NCI-H345 treated with DMSO at 0.1 percent for 48 hours (cell line): ENCODE measurements at regions not wholly inside any gene's neighbourhood (a gene's known extent, or its start where the extent isn't known, plus 50 kb on each side); places are given as distances from the start of the nearest gene placed in this dataset.

Source experiments
- DNase-seq: peaks from one replicate; lab custom pipeline; 2025; ENCODE audit not compliant: unreplicated experiment; lab: John Stamatoyannopoulos, UW

DNA sequence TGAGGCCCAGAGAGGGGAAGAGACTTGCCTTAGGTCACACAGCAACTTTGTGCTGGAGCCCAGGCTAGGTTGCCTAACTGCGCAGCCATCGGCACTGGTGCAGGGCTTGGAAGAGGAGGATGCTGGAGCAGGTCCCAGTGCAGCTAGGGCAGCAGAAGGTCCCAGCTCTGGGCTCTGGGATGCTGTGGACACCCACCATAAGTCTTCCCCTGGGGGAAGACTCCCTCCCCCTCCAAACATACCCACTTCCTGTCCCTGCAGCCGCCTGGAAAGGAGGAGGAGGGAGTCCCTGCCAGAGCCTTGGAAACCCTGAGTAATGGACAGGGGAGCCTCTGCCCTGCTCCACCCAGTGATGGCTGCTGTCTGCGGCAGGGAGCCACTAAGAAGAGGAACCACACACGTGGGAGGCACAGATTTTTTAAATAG lies 93.6 kb downstream of the NCR2 start:
- DNase-seq, result no peak

DNA sequence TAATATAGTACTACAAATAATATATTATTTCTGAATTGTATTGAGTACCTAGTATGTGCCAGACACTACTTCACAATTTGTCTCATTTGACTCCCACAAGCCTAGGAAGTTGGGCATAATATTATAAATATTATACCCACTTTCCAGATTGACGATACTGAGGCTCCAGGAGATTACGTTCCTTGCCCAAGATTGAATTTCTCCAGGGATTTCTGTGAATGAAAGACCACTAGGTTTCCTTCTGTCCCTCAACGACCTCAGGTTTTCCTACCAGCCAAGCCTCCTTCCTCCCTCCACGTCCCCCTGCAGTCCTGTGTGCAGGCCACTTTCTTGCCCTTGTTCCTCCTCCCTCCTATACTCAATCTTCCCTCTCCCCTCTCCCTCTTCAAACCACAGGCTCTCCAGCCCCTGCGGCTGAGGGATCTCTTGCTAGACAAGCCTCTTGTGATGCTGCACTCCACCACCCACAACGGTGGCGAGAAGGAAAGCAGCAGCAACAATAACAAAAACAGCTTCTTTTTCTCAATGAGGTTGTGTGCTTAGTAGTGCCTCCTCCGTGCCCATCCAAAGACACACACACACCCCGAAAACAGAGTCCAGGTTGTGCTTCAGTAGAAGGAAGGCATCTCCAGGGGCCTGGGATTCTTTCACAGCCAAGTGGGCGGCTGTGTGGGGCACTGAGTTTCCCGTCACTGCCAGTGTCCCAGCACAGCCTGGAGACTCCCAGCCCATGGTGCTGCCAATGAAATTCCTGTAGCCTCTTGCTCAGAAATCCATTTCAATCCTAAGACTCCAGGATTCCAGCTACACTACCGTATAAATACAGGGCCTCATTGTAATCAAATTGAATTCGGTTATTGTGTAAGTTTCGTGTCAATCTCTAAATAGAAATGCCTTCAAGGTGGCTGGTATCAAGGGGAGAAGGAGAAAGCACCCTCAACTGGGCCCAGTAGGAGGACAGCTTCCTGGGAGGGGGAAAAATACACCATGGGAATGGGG lies 94.4 kb downstream of the NCR2 start:
- DNase-seq, result no peak

DNA sequence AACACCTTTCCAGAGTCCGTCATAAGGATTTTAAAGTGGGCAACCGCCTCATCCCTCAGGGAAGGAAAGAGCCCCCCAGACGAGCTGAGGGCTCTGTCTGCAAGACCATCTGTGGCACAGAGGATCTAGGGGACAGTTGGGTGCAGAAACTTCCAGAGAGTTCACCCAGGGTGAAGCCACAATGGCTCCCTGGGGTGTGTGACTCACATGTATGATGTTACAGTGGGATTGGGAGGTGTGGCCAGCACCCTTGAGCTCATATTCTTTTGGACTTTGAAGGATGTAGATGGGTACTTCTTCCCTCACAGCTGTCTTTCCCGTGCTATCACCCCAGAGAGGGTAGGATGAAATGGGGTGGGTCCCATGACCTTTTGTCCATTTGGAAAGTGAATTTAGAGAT lies 95.5 kb downstream of the NCR2 start:
- DNase-seq, result no peak

DNA sequence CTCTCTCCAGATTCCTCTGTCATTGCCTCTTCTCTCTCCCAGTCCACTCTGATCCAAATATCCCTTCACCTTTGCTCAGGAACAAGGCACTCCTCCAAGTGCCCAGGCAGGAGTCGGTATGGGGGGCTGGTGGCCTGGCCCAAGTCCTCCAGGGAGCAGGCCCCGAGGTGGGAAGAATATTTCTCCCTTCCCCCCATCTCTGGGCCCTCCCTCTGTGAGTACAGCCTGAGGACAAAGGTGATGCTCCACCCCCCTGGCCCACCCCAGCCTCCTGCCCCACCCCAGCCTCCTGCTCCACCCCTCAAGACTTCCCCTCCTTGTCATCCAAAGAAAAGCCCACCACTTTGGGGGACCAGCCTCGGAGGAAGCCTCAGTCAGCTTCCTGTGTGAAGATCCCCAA lies 96.9 kb downstream of the NCR2 start:
- no peak for DNase-seq

DNA sequence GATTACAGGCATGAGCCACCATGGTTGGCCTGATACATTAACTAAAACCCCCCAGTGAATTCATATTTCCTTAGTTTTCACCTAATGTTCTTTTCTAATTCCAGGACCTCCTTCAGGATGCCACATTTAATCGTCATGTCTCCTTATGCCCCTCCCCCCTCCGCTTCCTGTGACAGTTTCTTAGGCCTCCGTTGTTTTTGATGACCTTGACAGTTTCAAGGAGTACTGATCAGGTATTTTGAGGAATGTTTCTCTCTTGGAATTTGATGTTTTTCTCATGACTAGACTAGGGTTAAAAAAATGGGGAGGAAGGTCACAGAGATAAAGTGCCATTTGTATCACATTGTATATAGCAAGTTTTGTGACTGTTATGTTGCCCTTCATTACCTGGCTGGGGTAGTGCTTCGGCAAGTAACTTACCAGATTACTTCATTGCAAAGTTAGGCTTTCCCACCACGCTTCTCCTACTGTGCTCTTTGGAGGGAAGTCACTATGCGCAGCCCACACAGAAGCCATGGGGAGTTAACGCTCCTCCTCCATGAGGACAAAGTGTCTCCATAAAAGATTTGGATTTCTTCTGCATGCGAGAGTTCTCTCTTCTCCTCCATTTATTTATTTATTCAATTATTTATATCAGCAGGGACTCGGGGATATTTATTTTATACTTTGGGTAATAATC lies 99.5 kb downstream of the NCR2 start:
- no peak for DNase-seq

DNA sequence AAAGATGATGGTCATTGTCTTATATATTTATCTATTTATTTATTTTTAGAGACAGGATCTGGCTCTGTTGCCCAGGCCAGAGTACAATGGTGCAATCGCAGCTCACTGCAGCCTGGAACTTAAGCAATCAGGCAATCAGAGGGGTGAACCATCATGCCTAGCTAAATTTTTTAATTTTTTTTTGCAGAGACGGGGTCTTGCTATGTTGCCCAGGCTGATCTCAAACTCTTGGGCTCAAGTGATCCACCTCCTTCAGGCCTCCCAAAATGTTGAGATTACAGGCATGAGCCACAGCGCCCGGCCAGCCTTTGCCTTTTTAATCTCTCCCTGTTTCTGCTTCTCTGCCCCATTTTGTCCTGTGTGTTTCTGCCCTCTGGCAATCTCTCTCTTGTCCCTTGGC lies 102.2 kb downstream of the NCR2 start:
- DNase-seq, result no peak

DNA sequence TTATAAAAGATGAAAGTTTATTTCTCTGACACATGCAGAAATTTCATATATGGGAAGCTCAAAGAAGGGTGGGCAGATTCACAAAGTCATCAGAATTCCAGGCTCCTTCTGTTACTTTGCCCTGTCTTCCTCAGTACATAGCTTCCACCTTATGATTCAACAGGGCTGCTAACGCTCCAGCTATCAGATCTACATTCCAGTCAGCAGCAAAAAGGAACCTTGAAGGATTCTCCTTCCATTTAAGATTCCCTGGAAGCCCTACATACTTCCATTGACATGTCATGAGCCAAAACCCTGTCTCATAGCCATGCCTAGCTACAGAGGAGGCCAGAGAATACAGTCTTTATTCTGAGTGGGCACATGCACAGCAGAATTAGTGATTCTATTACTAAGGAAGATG lies 103.3 kb downstream of the NCR2 start:
- DNase-seq, result no peak

DNA sequence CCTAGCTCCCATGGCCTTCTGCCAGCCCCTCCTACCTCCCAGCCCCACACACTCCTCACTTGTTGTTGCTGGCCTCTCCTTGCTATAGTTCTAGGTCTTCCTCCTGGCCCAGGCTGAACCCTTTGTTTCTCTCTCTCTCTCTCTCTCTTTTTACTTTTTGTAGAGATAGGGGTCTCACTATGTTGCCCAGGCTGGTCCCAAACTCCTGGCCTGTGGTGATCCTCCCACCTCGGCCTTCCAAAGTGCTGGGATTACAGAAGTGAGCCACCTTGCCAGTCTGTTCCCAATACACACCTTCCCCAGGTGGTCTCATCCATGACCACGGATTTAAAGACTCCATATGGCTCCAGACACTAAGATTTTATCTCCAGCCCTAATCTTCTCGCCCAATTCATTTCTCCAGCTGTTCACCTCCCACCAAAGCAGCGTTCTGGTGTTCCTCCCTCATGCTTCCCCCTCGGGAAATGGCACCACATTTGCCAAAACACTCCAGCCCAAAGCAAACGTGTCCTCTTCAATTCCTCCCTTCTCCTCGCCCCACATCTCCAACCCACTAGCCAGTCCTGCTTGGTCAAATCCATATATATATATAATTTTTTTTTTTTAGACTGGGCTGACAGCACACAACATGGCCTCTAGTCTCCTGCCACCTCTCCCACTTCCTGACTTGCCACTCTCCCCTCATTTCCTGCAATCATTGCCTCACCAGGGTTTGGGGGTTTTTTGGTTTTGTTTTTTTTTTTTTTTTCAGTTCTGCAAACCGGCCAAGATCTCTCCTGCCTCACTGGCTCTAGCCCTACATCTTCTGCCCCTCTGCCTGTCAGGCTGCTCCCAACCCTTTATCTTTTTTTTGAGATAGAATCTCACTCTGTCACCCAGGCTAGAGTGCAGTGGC lies 104.4 kb downstream of the NCR2 start:
- DNase-seq, result no peak

DNA sequence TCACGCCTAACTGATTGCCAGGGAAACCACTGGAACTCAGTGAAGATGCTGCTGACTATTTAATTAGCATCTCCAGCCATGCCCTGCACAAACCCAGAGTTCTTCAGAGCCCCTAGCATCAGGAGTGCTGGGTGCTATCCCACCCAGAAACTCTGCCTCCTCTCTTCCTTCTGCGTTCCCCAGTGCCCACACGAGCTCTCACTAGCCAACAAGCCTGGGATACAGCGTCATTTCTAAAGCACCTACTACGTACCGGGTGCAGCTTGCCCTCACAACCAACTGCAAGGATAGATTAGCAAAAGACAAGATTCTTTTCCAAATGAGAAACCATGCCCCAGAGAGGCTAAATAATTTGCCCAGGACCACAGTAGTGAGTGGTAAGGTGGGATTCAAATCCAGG lies 105.2 kb upstream of the FOXP4 start:
- no peak for DNase-seq

DNA sequence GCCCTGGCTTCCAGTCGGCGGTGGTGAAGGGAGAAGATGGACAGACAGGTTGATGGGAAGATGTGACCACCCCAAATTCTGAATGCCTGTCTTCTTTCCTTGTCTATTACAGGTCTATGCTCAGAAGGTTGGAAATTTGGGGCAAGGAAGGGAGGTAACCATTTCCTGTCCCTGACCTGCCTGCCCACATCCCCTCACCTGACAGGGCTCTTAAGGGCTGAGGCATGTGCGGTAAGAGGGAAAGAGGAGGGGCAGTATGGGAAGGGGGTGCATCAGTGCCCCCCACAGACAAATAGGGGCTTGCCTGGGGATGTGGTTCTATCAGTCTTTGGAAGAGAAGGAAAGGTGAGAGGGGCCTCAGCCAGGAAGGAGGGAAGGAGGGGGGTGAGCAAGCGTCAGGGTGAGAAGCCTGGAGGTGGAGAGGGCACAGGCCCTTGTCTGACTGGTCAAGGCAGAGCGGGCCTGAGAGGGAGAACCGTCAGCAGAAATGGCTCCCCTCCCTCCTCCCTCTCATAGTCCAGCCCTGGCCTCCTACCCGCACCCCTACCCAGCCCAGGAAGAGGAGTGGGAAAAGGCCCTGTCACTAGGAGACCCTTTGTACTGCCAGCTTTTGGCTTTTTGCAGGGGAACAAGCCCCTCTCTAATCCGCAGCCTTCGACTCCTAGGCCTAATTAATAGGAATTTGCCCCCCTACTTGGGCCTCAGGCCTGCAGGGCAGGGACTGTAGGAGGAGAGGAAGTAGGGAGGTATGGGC lies 104.4 kb upstream of the FOXP4 start:
- no peak for DNase-seq

DNA sequence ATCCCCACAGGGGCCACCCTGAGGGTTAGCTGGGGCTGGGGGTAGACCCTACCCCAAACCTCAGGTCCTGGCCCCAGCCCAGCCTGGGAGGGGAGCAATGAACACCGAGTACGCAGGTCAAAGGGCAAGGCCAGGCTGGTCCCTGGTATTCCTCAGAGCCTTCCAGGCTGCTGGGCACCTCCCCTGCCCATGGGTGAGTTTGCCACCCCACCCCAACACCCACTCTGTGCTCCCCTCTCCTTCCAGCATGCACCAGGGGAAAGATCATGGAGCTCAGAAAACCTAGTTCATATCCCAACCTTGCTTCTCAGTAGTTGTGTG lies 103.9 kb upstream of the FOXP4 start:
- DNase-seq, result no peak

DNA sequence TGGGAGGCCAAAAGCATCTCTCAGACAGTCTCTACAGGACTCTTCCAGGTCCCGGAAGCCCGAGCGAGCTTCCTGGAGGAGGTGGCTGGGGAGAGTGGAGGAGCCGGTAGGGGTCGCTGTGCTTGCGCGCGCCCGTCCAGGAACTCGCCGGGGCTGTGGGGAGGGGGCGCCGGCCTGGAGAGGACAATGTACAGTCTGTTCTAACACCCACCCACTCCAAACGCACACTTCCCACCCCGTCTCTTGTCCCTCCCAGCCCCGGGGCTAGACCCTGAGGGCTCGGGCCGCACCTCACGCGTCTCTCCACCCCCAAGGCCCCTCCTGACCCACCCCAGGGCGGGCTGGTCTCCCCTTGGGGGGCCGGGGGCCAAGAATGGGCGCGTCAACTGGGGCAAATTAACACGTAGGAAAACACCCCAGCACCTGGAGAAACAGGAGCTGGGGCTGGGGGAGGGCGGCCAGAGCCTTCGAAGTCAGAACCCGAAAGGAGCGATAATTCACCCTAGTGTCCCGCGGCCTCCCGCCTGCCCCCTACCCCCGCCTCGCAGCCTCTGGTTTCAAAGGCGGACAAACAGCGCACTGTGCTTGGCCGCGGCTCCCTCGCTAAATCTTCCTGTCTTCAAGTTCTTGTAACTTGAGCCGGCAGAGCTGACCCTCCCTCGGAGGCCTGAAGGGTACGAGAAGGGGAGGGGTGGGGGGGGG lies 103.2 kb upstream of the FOXP4 start:
- DNase-seq, result no peak

DNA sequence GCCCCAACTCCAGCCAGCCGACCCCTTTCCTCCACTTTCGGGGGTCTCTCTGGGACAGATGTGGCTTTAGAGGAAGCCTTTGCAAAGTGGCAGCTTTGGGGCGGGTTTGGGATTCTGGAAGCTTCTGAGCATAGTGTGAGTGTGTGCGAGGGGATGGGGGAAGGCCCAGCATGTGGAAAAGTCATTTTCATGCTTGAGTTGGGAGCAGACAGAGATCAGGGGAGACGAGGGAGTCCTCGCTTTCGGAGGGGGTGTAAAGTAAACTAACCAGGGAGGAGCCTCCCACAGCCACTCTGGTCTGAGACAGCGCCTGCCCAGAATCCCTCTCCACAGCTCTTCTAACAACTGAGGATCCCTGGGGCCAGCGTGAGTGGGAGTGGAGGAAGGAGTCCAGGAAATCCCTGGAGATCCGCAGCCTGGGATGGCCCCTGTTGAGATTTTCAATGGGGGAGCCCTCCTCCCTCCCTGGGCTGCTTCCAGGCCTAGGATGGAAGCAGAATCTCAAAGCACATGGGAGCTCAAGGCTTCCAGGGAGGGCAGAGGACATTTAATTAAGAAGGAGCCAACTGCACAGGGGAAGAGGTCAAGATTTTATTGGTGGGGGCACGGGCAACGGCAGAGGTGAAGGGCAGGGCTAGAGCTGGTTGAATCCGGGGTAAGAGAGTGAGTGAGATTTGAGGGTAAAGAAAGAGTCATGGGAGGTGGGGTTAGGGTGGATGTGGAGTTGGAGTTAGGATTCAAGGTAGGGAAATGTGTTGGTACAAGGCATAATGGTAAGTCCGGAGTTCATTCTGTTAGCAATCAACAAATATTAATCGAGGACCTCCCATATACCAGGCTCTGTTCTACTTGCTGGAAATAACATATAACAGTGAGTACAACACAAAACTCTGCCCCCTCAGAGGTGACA lies 102.3 kb upstream of the FOXP4 start:
- no peak for DNase-seq

DNA sequence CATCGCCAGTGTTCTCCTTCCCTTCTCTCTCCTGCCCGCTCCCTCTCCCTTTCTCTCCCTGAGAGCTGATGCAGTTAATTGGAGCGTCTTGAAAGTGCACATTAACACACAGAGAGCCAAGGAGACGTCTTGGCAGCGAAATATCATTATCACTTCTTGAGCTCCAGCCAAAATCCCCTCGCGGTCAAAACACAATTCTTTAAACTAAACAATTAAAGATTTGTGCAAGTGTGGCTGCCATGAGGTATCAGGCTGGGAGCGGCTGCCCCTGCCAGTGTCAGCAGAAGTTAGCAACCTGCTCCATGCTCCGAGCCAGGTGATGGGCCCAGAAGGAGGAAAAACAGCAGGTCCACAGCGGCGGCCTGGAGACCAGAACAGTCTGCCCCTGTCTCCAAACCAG lies 100.9 kb upstream of the FOXP4 start:
- no peak for DNase-seq

DNA sequence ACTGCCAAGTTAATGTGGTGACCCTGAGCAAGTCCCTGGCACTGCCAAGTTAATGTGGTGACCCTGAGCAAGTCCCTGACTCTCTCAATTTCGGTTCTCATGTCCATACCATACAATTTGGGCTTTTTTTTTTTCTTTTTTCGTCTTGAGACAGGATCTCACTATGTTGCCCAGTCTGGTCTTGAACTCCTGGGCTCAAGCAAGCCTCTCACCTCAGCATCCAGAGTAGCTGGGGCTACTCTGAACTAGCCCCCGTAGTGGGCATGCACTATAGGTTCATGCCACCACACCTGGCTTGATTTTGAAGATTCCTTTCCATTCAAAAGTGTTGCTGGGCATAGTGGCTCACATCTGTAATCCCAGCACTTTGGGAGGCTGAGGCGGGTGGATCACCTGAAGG lies 100.0 kb upstream of the FOXP4 start:
- no peak for DNase-seq

DNA sequence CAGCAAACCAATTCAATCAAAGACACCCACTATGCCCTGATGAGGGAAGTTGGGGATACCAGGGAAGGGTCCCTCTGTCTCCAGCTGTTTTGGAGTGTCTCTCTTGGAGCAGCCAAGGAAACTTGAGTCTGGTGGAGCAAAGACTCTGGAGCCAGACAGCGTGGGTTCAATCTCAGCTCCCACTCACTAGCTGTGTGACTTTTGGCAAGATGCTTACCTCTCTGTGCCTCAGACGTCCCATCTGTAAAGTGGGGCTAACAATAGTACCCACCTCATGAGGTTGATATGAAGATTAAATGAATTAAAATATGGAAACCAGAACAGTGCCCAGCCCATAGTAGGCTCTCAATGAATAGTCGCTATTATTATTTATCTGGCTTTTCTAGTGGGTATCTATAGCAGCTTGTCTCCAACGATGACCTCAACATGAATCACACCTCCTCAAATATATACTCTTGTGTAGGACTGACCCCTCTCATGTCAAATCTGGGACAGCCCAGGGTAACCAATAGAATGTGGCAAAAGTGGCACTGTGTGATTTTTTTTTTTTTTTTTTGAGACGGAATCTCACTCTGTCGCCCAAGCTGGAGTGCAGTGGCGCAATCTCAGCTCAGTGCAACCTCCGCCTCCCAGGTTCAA lies 99.2 kb upstream of the FOXP4 start:
- DNase-seq, result no peak

DNA sequence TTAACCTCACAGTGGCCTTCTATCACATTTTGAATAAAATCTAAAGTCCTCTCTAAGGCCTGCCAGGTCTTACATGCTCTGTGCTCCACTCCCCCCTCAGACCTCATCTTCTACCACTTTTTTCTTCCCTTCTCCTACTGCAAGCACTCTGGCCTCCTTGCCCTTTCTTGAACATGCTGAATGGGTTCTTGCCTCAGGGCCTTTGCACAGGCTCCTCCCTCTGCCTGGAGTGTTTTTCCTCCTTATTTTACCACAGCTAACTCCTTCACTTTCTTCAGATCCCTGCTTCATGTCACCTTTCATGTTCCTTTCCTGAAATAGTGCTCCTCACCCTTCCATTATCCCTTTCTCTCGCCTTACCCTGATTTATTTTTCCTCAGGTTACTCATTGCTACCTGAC lies 97.9 kb upstream of the FOXP4 start:
- DNase-seq, result no peak

DNA sequence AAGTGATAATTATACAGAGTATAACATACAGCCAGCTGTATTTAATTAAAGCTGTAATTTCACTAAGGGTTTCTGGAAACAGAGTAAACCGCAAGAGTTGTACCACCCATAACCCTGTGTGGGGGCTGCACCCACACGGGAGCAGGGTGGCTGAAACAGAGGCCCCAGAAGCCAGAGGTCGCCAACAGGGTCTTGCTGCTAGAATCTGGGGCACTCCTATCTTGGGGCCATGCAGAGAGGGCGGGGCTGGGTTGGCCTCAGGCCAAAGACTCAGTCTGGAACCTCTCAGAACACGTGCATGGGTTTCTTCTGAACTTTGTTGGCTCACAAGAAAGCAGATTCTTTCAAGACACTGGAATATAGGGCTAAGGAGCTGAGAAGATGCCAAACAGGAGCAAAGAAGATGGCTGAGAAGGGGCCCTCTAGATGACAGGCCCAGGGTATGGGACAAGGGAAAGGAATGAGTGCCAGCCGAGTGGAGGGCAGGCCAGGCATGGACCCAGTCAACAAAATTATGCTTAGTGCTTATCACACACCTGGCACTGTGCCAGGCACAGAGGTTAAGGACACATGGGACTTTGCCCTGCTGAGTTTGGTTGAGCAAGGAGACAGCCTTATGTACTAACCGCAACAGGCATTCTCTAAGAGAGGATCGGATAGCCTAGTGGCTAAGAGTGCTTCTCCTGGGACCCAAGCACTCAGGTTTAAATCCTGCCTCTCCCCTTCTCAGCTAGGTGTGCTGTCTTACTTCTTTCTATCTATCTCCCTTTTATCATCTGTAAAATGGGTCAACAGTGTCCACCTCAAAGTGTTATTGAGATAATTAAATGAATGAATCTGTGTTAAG lies 96.6 kb upstream of the FOXP4 start:
- DNase-seq, result no peak
